HG03045 (cell line): ENCODE measurements at regions not wholly inside any gene's neighbourhood (a gene's known extent, or its start where the extent isn't known, plus 50 kb on each side); places are given as distances from the start of the nearest gene placed in this dataset.
A peak's percentile ranks its signal among the peaks of the same experiment; 100 is the strongest.

Experiments
- ATAC-seq: cut with Tn5 transposase; IDR thresholded peaks from one replicate; pipeline ENCODE4 v1.9.1; 2021; ENCODE audit warnings: mild to moderate bottlenecking, moderate library complexity; ENCODE audit not compliant: unreplicated experiment

GRCh38 chr6:139871165-139871710 lies 496.8 kb upstream of the CITED2 start:
- no peak for ATAC-seq

GRCh38 chr6:139868576-139868975 lies 494.1 kb upstream of the CITED2 start:
- no peak for ATAC-seq

GRCh38 chr6:139863964-139864363 lies 489.5 kb upstream of the CITED2 start:
- no peak for ATAC-seq

GRCh38 chr6:139863346-139863745 lies 488.9 kb upstream of the CITED2 start:
- no peak for ATAC-seq

GRCh38 chr6:139862311-139862710 lies 487.9 kb upstream of the CITED2 start:
- no peak for ATAC-seq

GRCh38 chr6:139860203-139860602 lies 485.8 kb upstream of the CITED2 start:
- ATAC-seq, result no peak

- no peak for ATAC-seq
Observed at GRCh38 chr6:139858429-139858828, 484.0 kb upstream of the CITED2 start.

GRCh38 chr6:139857143-139857542 lies 482.7 kb upstream of the CITED2 start:
- ATAC-seq, result no peak

- no peak for ATAC-seq
Observed at GRCh38 chr6:139856562-139856961, 482.1 kb upstream of the CITED2 start.

- no peak for ATAC-seq
Observed at GRCh38 chr6:139855671-139856311, 481.3 kb upstream of the CITED2 start.

- no peak for ATAC-seq
Observed at GRCh38 chr6:139853302-139853992, 479.0 kb upstream of the CITED2 start.

GRCh38 chr6:139852488-139853140 lies 478.2 kb upstream of the CITED2 start:
- ATAC-seq, result no peak

- no peak for ATAC-seq
Observed at GRCh38 chr6:139852067-139852466, 477.6 kb upstream of the CITED2 start.

- no peak for ATAC-seq
Observed at GRCh38 chr6:139851206-139851605, 476.8 kb upstream of the CITED2 start.

- no peak for ATAC-seq
Observed at GRCh38 chr6:139850512-139850911, 476.1 kb upstream of the CITED2 start.

GRCh38 chr6:139847457-139847813 lies 473.0 kb upstream of the CITED2 start:
- no peak for ATAC-seq

- ATAC-seq, result no peak
Observed at GRCh38 chr6:139846538-139847456, 472.3 kb upstream of the CITED2 start.

- ATAC-seq, result no peak
Observed at GRCh38 chr6:139844907-139845306, 470.5 kb upstream of the CITED2 start.

GRCh38 chr6:139841794-139842215 lies 467.4 kb upstream of the CITED2 start:
- ATAC-seq, result peak; percentile 82

- ATAC-seq, result no peak
Observed at GRCh38 chr6:139839506-139840156, 465.2 kb upstream of the CITED2 start.
